Heart left ventricle (tissue), 16 donors: ENCODE measurements at regions not wholly inside any gene's neighbourhood (a gene's known extent, or its start where the extent isn't known, plus 50 kb on each side); places are given as distances from the start of the nearest gene placed in this dataset.

Experiments used
- ATAC-seq, 4 donors: fragments of 200-7000 bp; cut with Tn5 transposase; one replicate each; pipeline ENCODE4 v1.9.1; 2020 to 2022; ENCODE audit warnings: moderate library complexity in 4 of 4, mild to moderate bottlenecking in 3 of 4, moderate number of reproducible peaks in 1 of 4
- DNase-seq, 5 donors: peaks; one replicate each; pipeline ENCODE4 v3.0.0-alpha.2; 2020
- H3K27ac ChIP-seq, 12 donors: fragments of 200-600 bp; sonication (generic) in 4 of 12; one replicate each; pipeline versions ENCODE4 v1.5.0 to v1.8.0; 2016 to 2022; ENCODE audit warnings: mild to moderate bottlenecking in 2 of 12
- H3K27me3 ChIP-seq, 9 donors: fragments of 200-600 bp; sonication (generic) in 2 of 9; one replicate each; pipeline versions ENCODE4 v1.5.1 to v1.8.0; 2016 to 2022; ENCODE audit warnings: mild to moderate bottlenecking in 3 of 9
- H3K36me3 ChIP-seq, 9 donors: fragments of 200-600 bp; sonication (generic) in 2 of 9; one replicate each; pipeline versions ENCODE4 v1.5.0 to v1.8.0; 2018 to 2022; ENCODE audit warnings: mild to moderate bottlenecking in 2 of 9
- H3K4me1 ChIP-seq, 12 donors: fragments of 200-600 bp; sonication (generic) in 4 of 12; one replicate each; pipeline versions ENCODE4 v1.5.0 to v1.8.0; 2016 to 2022; ENCODE audit warnings: mild to moderate bottlenecking in 3 of 12
- H3K4me3 ChIP-seq, 12 donors: fragments of 200-600 bp; sonication (generic) in 4 of 12; one replicate each; pipeline versions ENCODE4 v1.5.0 to v1.8.0; 2017 to 2022; ENCODE audit warnings: mild to moderate bottlenecking in 9 of 12, moderate library complexity in 4 of 12
- H3K9me3 ChIP-seq, 12 donors: fragments of 200-600 bp; sonication (generic) in 4 of 12; one replicate each; pipeline versions ENCODE4 v1.5.0 to v1.8.0; 2016 to 2022; ENCODE audit warnings: mild to moderate bottlenecking in 1 of 12
- CTCF ChIP-seq, 12 donors: fragments of 200-600 bp; sonication (generic) in 4 of 12; IDR thresholded peaks; one replicate each; pipeline versions ENCODE4 v1.5.0 to v1.8.0; 2018 to 2022; ENCODE audit warnings: antibody characterized with exemption in 12 of 12, mild to moderate bottlenecking in 5 of 12
- POLR2A ChIP-seq, 2 donors: fragments of 450-650 bp; IDR thresholded peaks; one replicate each; pipeline ENCODE4 v1.6.1; 2017; ENCODE audit warnings: antibody characterized with exemption in 2 of 2, mild to moderate bottlenecking in 2 of 2, moderate library complexity in 2 of 2
- WGBS, 4 donors: extraction: QIAGEN DNeasy Blood & Tissue Kit in 2 of 4; methylation state at CpG; one replicate each; pipeline versions ENCODE4 v1.1.5 to v1.1.7; 2013 to 2018; 5-methylcytosine and 5-hydroxymethylcytosine counted together
- intact Hi-C, 10 donors: fragments of 100-400 bp; cut with DNase I; formaldehyde crosslinking; loops; one replicate each; pipeline versions ENCODE4 v1.11.1 to v1.14.2; 2022
- donor health status: ischemic (EF 13 %, LVEDD 7.1; RV severe dilation, severe dysfunction).
- donor health status: healthy with polysubstance abuse.
- donor health status: DM: no; HTN: yes; CAD: no.
- donor health status: DM: no; HTN: no; CAD: no.
- donor health status: ischemic (EF 25% LVEDD 6.9; RV normal size, moderate dysfunction).
- donor health status: ischemic (EF 25% LVEDD 5.7; RV mildly dilated, moderate dysfunction).
- donor health status: healthy.
- donor health status: DM: yes; HTN: yes; CAD: no.
- donor health status: ischemic (EF 35%, LVEDD 5.7; RV mildly dilated, moderate dysfunction).
- donor health status: nonischemic (EF 11% LVEDD 7.7; RV severe dilation, severe dysfunction).
- donor health status: DM: yes; HTN: yes; CAD: no.
- donor health status: PGD.
- donor health status: ischemic (EF 29% LVEDD 5.4; RV normal size, mild dysfunction).
- donor health status: nonischemic (EF 23%, LVEDD 6.1; RV moderate dilation, normal function).

DNA sequence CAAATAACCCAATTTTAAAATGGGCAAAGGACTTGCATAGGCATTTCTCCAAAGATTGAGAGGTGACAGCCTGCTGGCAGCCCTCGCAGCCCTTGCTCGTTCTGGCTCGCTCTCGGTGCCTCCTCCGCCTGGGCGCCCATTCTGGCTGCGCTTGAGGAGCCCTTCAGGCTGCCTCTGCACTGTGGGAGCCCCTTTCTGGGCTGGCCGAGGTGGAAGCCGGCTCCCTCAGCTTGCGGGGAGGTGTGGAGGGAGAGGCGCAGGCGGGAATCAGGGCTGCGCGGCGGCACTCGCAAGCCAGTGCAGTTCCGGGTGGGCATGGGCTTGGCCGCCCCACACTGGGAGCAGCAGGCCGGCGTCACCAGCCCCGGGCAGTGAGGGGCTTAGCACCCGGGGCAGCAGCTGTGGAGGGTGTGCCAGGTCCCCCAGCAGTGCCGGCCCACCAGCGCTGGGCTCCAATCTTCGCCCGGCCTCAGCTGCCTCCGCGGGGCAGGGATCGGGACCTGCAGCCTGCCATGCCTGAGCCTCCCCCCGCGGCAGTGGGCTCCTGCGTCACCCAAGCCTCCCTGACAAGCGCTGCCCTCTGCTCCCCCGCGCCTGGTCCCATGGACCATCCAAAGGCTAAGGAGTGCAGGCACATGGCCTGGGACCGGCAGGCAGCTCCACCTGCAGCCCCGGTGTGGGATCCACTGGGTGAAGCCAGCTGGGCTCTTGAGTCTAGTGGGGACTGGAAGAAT, 54.0 kb upstream of the GALNT17 start:
- Histone ChIP-seq H3K4me3 (no peak overlapping the region), H3K4me1 (no peaks in the 10 kb centered on the region), H3K27ac (no peak overlapping the region), H3K27me3 (no peaks in the 10 kb centered on the region), H3K36me3 (no peaks in the 10 kb centered on the region), H3K9me3 (peaks cover 0 to 40% (median 22%) of the 10 kb centered on the region in 12 donors)
- DNase-seq (peak in 1 of 5 donors; percentile 55), ATAC-seq (no peak)
- 91 to 98% (median 95%) methylated on average over 13 to 37 of the region's 37 CpGs for WGBS, 4 donors
- intact Hi-C loops = no loop called here
- TF ChIP-seq POLR2A (IDR thresholded peaks at IDR 0.05) = no peak
- no peak for TF ChIP-seq CTCF (IDR thresholded peaks at IDR 0.05)
